SK-N-SH (cell line): ENCODE measurements at regions not wholly inside any gene's neighbourhood (a gene's known extent, or its start where the extent isn't known, plus 50 kb on each side); places are given as distances from the start of the nearest gene placed in this dataset.

Source experiments
- CTCF ChIA-PET: fragments of 300-600, 350-600 bp; formaldehyde crosslinking; extraction: SDS; loops from one replicate; lab custom pipeline; 2021; lab: Yijun Ruan, JAX
- POLR2A ChIA-PET: fragments of 350-600 bp; sonication (Branson Sonifier 250); formaldehyde crosslinking; extraction: SDS; loops from one replicate; lab custom pipeline; 2020; ENCODE audit warnings: antibody characterized with exemption, inconsistent platforms; lab: Yijun Ruan, JAX
- DNase-seq: peaks from one replicate; pipeline ENCODE4 v3.0.0; 2012
- H2AFZ ChIP-seq: fragments of 200-600 bp; sonication (generic); 2 replicates; pipeline ENCODE4 v1.8.1; 2016; ENCODE audit warnings: antibody characterized with exemption, mild to moderate bottlenecking, low read depth
- H3F3A ChIP-seq: fragments of 200-600 bp; sonication (generic); replicated peaks from 2 replicates; pipeline ENCODE3; 2016; ENCODE audit warnings: antibody characterized with exemption, mild to moderate bottlenecking; ENCODE audit not compliant: insufficient read depth
- H3K27ac ChIP-seq, 2 experiments: fragments of 200-500 bp in 1 of 2; fragments of 200-600 bp in 1 of 2; sonication (Bioruptor generic) in 1 of 2; sonication (generic), shearing (Covaris generic) in 1 of 2; 2 replicates each; pipeline versions ENCODE4 v1.5.1 to v1.6.1; 2014 to 2016; ENCODE audit warnings: low read depth in 2 of 2, inconsistent platforms in 1 of 2, low read length in 1 of 2, mild to moderate bottlenecking in 1 of 2, mixed read lengths in 1 of 2
- H3K27me3 ChIP-seq: fragments of 200-600 bp; sonication (generic), shearing (Covaris generic); 2 replicates; pipeline ENCODE4 v1.6.1; 2016; ENCODE audit warnings: mixed run types; ENCODE audit not compliant: insufficient read depth
- H3K36me3 ChIP-seq, 2 experiments: fragments of 200-500 bp in 1 of 2; fragments of 200-600 bp in 1 of 2; sonication (Bioruptor generic) in 1 of 2; sonication (generic) in 1 of 2; replicated peaks in 1 of 2; 2 replicates each; pipeline versions ENCODE3 to v1.5.1; 2014 to 2016; ENCODE audit warnings: low read length in 1 of 2, mild to moderate bottlenecking in 1 of 2; ENCODE audit not compliant: insufficient read depth in 2 of 2, control insufficient read depth in 1 of 2
- H3K4me1 ChIP-seq, 2 experiments: fragments of 200-500 bp in 1 of 2; fragments of 200-600 bp in 1 of 2; sonication (Bioruptor generic) in 1 of 2; sonication (generic), shearing (Covaris generic) in 1 of 2; 2 replicates each; pipeline versions ENCODE4 v1.5.1 to v1.6.1; 2014 to 2016; ENCODE audit warnings: low read depth in 1 of 2, low read length in 1 of 2, mixed run types in 1 of 2; ENCODE audit not compliant: insufficient read depth in 2 of 2, control insufficient read depth in 1 of 2
- H3K4me2 ChIP-seq: fragments of 200-600 bp; sonication (generic), shearing (Covaris generic); 2 replicates; pipeline ENCODE4 v1.6.1; 2017; ENCODE audit warnings: mixed run types
- H3K4me3 ChIP-seq, 2 experiments: fragments of 200-500 bp in 1 of 2; fragments of 200-600 bp in 1 of 2; sonication (Bioruptor generic) in 1 of 2; sonication (generic), shearing (Covaris generic) in 1 of 2; 2 replicates each; pipeline versions ENCODE4 v1.5.1 to v1.8.1; 2014 to 2016; ENCODE audit warnings: low read depth in 2 of 2, inconsistent platforms in 1 of 2, low read length in 1 of 2, mild to moderate bottlenecking in 1 of 2, mixed read lengths in 1 of 2, moderate library complexity in 1 of 2
- H3K79me2 ChIP-seq: fragments of 200-600 bp; sonication (generic); 2 replicates; pipeline ENCODE4 v1.8.1; 2017; ENCODE audit warnings: mild to moderate bottlenecking; ENCODE audit not compliant: insufficient read depth
- H3K9ac ChIP-seq: fragments of 200-600 bp; sonication (generic); 2 replicates; pipeline ENCODE4 v1.6.1; 2017; ENCODE audit warnings: mixed run types
- H3K9me2 ChIP-seq: fragments of 200-600 bp; sonication (generic); 2 replicates; pipeline ENCODE4 v1.6.1; 2017; ENCODE audit warnings: mixed run types
- H3K9me3 ChIP-seq: fragments of 200-600 bp; sonication (generic); 2 replicates; pipeline ENCODE4 v1.6.1; 2017; ENCODE audit warnings: mixed run types, mild to moderate bottlenecking, moderate library complexity
- H4K20me1 ChIP-seq: fragments of 200-600 bp; sonication (generic); 2 replicates; pipeline ENCODE4 v1.6.1; 2017; ENCODE audit warnings: mild to moderate bottlenecking, mixed run types; ENCODE audit not compliant: insufficient read depth
- CHD2 ChIP-seq: fragments of 150-350 bp; IDR thresholded peaks from 2 replicates; pipeline ENCODE4 v1.6.1; 2018; ENCODE audit warnings: low read length; ENCODE audit not compliant: partially characterized antibody
- ELF1 ChIP-seq: IDR thresholded peaks from 2 replicates; pipeline ENCODE4 v1.4.0; 2012
- EP300 ChIP-seq, 2 experiments: IDR thresholded peaks; 2 replicates each; pipeline versions ENCODE4 v1.4.0 to v1.6.1; 2012; ENCODE audit warnings: borderline replicate concordance in 1 of 2, low read depth in 1 of 2, low read length in 1 of 2
- FOSL2 ChIP-seq: IDR thresholded peaks from 2 replicates; pipeline ENCODE4 v1.4.0; 2012; ENCODE audit warnings: low read depth, mild to moderate bottlenecking, moderate library complexity, borderline replicate concordance
- GABPA ChIP-seq: IDR thresholded peaks from 2 replicates; pipeline ENCODE4 v1.4.0; 2012; ENCODE audit warnings: low read depth, mild to moderate bottlenecking
- GATA2 ChIP-seq: sonication (generic); formaldehyde crosslinking; IDR thresholded peaks from 2 replicates; pipeline ENCODE4 v1.5.0; 2020; ENCODE audit warnings: mild to moderate bottlenecking, missing genetic modification reagents
- JUND ChIP-seq: IDR thresholded peaks from 2 replicates; pipeline ENCODE4 v1.4.0; 2012
- MEF2A ChIP-seq: IDR thresholded peaks from 2 replicates; pipeline ENCODE4 v1.4.0; 2012; ENCODE audit warnings: low read depth, borderline replicate concordance
- MXI1 ChIP-seq: IDR thresholded peaks from 2 replicates; pipeline ENCODE4 v1.6.1; 2012; ENCODE audit warnings: mild to moderate bottlenecking, low read depth, low read length, improper control_type of control experiment
- NFIC ChIP-seq: IDR thresholded peaks from 2 replicates; pipeline ENCODE4 v1.4.0; 2012; ENCODE audit warnings: borderline replicate concordance
- RAD21 ChIP-seq: IDR thresholded peaks from 2 replicates; pipeline ENCODE4 v1.6.1; 2012; ENCODE audit warnings: mild to moderate bottlenecking, low read length
- RCOR1 ChIP-seq: fragments of 150-350 bp; IDR thresholded peaks from 2 replicates; pipeline ENCODE4 v1.6.1; 2017; ENCODE audit warnings: antibody characterized with exemption, low read length
- RFX5 ChIP-seq: IDR thresholded peaks from 2 replicates; pipeline ENCODE4 v1.6.1; 2012; ENCODE audit warnings: mild to moderate bottlenecking, improper control_type of control experiment, low read length
- RXRA ChIP-seq: IDR thresholded peaks from 2 replicates; pipeline ENCODE4 v1.4.0; 2012; ENCODE audit warnings: low read depth, mild to moderate bottlenecking, borderline replicate concordance
- SIN3A ChIP-seq: IDR thresholded peaks from 2 replicates; pipeline ENCODE4 v1.6.1; 2012; ENCODE audit warnings: low read depth, mild to moderate bottlenecking, low read length, moderate library complexity, borderline replicate concordance
- SMC3 ChIP-seq: IDR thresholded peaks from 2 replicates; pipeline ENCODE4 v1.6.1; 2012; ENCODE audit warnings: low read depth, low read length, improper control_type of control experiment
- TCF12 ChIP-seq: IDR thresholded peaks from 2 replicates; pipeline ENCODE4 v1.4.0; 2012
- WGBS: methylation state at CpG from one replicate; pipeline ENCODE4 v1.1.6; 2017; ENCODE audit warnings: low lambda C conversion rate; 5-methylcytosine and 5-hydroxymethylcytosine counted together
- TF ChIP-seq, protein P1 (sequence below): IDR thresholded peaks from 2 replicates; pipeline ENCODE4; 2012
- TF ChIP-seq, protein P2 (sequence below): fragments of 150-350 bp; IDR thresholded peaks from 2 replicates; pipeline ENCODE4 v1.6.1; 2017; ENCODE audit warnings: antibody characterized with exemption, low read length, low read depth, borderline replicate concordance
- TF ChIP-seq, protein P3 (sequence below): IDR thresholded peaks from 2 replicates; pipeline ENCODE4 v1.4.0; 2012; ENCODE audit warnings: low read depth

DNA sequence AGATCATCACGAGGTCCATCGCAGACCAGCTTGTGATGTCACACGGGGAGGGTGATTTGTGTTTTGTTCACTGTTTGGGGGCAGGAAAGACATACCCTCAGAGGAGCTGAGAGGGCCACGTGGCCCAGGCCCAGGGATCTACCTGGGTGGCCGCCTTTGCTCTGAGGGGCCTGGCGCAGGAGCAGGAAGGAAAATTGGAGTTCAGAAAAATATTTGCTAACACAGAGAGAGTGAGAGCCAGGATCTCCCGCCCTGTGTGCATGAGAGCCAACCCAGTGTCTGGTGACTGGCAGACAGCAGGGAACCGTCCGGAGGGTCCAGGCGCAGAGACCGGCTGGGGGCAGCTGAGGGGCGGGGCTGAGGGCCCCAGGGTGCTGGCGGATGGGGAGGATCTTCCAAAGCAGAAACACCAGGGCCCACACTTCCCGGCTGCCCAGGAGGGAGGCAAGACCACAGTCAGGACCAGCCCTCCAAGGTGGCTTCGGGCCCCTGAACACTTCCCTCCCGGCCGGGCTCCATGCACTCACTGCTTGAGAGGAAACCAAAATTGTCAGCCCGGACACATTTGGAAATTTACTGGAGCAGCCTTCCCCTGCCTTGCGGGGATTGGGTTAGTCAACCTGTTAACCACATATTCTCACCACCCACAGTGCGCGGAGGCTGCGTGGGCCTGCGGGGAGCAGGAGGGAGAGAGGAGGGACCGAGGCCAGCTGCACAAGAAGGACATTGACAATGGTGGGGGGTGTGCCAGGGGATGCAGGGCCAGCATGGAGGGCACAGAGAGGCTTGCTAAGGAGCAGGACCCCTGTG lies 52.6 kb downstream of the RBFOX3 start:
- Histone ChIP-seq H3F3A (no peaks in the 10 kb centered on the region), H2AFZ (no peak overlapping the region), H3K36me3 (no peaks in the 10 kb centered on the region), H3K27ac (no peak overlapping the region), H3K9me3 (no peaks in the 10 kb centered on the region), H3K9me2 (no peaks in the 10 kb centered on the region), H3K4me1 (peaks cover 0 to 17% of the 10 kb centered on the region in 2 experiments; a peak in 1 of 4 replicates), H3K4me3 (no peak overlapping the region), H3K79me2 (no peaks in the 10 kb centered on the region), H3K27me3 (peaks cover 17% of the 10 kb centered on the region; the same call in 1 of the 2 replicates), H3K4me2 (no peak overlapping the region), H4K20me1 (no peaks in the 10 kb centered on the region), H3K9ac (no peak overlapping the region)
- DNase-seq = no peak
- POLR2A ChIA-PET = no interaction called here
- CTCF ChIA-PET = interaction anchor here (1.0 to 1.7 kb wide), 4 partner anchors 8 to 164 kb away, joined by 3 to 8 read pairs (median 4); no protein-coding TSS in a partner anchor
- WGBS = 44% methylated on average over 23 of the region's 24 CpGs
- no peak for TF ChIP-seq TCF12

DNA sequence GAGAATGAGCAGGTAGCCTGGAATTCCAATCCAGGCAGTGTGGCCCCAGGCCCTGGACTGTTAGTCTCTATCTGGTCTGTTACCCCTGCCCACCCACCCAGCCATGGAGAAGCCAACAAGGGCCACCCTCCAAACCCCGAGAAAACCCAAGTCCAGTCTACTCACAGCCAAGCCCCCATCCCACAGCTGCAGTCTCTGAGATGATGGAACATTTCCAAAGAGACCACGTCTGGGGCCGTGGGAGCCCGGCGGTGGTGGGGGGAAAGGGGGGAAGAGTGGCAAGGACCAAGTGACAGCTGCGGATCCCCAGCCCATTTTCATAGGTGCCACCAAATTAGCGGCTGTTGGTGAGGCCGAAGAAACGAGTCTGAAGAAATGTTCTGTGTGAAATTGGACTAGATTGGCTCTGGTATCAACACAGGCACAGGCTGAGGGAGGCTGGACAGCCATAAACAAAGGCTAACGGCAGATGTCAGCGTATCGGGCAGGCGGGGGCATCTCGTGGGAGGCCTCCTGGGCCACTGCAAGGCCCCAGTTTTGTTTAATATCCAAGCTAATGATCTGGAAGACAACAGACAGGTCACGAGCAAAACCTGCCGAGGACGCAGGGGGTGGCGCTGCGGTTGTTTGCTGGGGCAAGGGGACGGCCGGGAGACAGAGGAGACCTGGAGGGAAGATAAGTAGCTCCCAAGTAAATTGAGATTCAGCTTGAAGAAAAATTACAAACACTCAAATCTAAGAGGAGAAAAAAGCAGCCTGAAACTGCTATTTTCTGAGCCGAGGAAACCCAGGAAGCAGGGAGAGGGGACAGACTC lies 53.4 kb downstream of the RBFOX3 start:
- Histone ChIP-seq H3F3A (no peaks in the 10 kb centered on the region), H3K79me2 (no peaks in the 10 kb centered on the region), H3K27me3 (peaks cover 17% of the 10 kb centered on the region; the same call in 1 of the 2 replicates), H3K36me3 (no peaks in the 10 kb centered on the region), H3K9me2 (no peaks in the 10 kb centered on the region), H3K4me2 (no peak overlapping the region), H3K9me3 (no peaks in the 10 kb centered on the region), H3K9ac (no peak overlapping the region), H4K20me1 (no peaks in the 10 kb centered on the region)
- ChIA-PET POLR2A (no interaction called here), CTCF (interaction anchor here (1.0 to 1.7 kb wide), 4 partner anchors 9 to 165 kb away, joined by 3 to 8 read pairs (median 4); no protein-coding TSS in a partner anchor)
- TF ChIP-seq JUND (no peak), GABPA (no peak), RCOR1 (no peak), NFIC (no peak), FOSL2 (no peak)
- TF ChIP-seq, protein P1, sequence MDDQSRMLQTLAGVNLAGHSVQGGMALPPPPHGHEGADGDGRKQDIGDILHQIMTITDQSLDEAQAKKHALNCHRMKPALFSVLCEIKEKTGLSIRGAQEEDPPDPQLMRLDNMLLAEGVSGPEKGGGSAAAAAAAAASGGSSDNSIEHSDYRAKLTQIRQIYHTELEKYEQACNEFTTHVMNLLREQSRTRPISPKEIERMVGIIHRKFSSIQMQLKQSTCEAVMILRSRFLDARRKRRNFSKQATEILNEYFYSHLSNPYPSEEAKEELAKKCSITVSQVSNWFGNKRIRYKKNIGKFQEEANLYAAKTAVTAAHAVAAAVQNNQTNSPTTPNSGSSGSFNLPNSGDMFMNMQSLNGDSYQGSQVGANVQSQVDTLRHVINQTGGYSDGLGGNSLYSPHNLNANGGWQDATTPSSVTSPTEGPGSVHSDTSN = no peak
- TF ChIP-seq, all 33 proteins: peak for 0
- Histone ChIP-seq H3K4me1 (peaks cover 0 to 12% of the 10 kb centered on the region in 2 experiments; a peak in 1 of 4 replicates), H3K4me3 (no peak overlapping the region), H3K27ac (no peak overlapping the region), H2AFZ (no peak overlapping the region)
- no peak for DNase-seq
- WGBS = 30% methylated on average over 22 of the region's 22 CpGs

DNA sequence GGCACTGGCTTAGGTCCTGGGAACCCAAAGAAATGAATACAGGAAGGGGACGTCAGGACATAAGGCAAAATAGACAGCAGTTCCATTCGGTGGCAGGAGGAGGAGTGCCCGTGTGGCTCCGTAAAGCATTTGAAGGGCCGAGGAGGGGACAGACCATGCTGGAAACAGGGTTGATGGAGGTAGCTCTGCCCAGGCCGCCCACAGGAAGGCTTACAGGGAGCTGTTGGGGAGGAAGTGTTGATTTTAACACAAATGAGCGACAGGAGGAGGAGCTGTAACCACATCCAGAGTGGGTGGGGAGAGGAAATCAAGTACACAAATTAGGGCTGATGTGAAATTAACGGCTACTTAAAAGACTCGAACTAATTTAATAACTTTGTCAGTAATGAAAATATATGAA lies 54.6 kb downstream of the RBFOX3 start:
- CTCF ChIA-PET = interaction anchor here (0.6 to 0.7 kb wide), 2 partner anchors 102 to 369 kb away, joined by 3 read pairs; no protein-coding TSS in a partner anchor
- POLR2A ChIA-PET = no interaction called here
- no peaks in the 10 kb centered on the region for H4K20me1 ChIP-seq
- H3K9ac ChIP-seq = no peak overlapping the region
- no peak overlapping the region for H3K4me3 ChIP-seq
- H3K9me2 ChIP-seq = no peaks in the 10 kb centered on the region
- no peak overlapping the region for H2AFZ ChIP-seq
- H3K4me2 ChIP-seq = no peak overlapping the region
- H3K36me3 ChIP-seq = no peaks in the 10 kb centered on the region
- WGBS = 23% methylated on average over 9 of the region's 9 CpGs
- no peaks in the 10 kb centered on the region for H3K9me3 ChIP-seq
- no peaks in the 10 kb centered on the region for H3K79me2 ChIP-seq
- H3K4me1 ChIP-seq = peaks cover 0 to under 1% of the 10 kb centered on the region in 2 experiments; a peak in 1 of 4 replicates
- peaks cover 8% of the 10 kb centered on the region; the same call in 1 of the 2 replicates for H3K27me3 ChIP-seq
- H3K27ac ChIP-seq = no peak overlapping the region
- H3F3A ChIP-seq = no peaks in the 10 kb centered on the region
- no peak for DNase-seq
- TF ChIP-seq SMC3 (no peak), CHD2 (no peak), ELF1 (no peak), GATA2 (CRISPR knock-in tag) (no peak), RXRA (no peak), MEF2A (no peak), MXI1 (no peak), SIN3A (no peak), RFX5 (no peak), EP300 (IDR thresholded peaks at IDR 0.05; ENCODE audit: borderline replicate concordance in 1 of 2, low read depth in 1 of 2, low read length in 1 of 2) (no peak), RAD21 (no peak), TCF12 (no peak)
- TF ChIP-seq, protein P2, sequence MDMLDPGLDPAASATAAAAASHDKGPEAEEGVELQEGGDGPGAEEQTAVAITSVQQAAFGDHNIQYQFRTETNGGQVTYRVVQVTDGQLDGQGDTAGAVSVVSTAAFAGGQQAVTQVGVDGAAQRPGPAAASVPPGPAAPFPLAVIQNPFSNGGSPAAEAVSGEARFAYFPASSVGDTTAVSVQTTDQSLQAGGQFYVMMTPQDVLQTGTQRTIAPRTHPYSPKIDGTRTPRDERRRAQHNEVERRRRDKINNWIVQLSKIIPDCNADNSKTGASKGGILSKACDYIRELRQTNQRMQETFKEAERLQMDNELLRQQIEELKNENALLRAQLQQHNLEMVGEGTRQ = no peak
- TF ChIP-seq, protein P3, sequence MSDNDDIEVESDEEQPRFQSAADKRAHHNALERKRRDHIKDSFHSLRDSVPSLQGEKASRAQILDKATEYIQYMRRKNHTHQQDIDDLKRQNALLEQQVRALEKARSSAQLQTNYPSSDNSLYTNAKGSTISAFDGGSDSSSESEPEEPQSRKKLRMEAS = no peak
